ENCODE measurements at regions not wholly inside any gene's neighbourhood (a gene's known extent, or its start where the extent isn't known, plus 50 kb on each side); places are given as distances from the start of the nearest gene placed in this dataset.

- TF ChIP-seq, protein P1, sequence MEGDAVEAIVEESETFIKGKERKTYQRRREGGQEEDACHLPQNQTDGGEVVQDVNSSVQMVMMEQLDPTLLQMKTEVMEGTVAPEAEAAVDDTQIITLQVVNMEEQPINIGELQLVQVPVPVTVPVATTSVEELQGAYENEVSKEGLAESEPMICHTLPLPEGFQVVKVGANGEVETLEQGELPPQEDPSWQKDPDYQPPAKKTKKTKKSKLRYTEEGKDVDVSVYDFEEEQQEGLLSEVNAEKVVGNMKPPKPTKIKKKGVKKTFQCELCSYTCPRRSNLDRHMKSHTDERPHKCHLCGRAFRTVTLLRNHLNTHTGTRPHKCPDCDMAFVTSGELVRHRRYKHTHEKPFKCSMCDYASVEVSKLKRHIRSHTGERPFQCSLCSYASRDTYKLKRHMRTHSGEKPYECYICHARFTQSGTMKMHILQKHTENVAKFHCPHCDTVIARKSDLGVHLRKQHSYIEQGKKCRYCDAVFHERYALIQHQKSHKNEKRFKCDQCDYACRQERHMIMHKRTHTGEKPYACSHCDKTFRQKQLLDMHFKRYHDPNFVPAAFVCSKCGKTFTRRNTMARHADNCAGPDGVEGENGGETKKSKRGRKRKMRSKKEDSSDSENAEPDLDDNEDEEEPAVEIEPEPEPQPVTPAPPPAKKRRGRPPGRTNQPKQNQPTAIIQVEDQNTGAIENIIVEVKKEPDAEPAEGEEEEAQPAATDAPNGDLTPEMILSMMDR (IDR thresholded peaks at IDR 0.05), result no peak
- TF ChIP-seq POLR2A (IDR thresholded peaks at IDR 0.05), result no peak
Measured at GRCh38 chr2:62315476-62315875, 119.6 kb downstream of the B3GNT2 start.
